ENCODE measurements at regions not wholly inside any gene's neighbourhood (a gene's known extent, or its start where the extent isn't known, plus 50 kb on each side); places are given as distances from the start of the nearest gene placed in this dataset.

GRCh38 chr2:196399722-196400691, 228.6 kb upstream of the STK17B start:
- DNase-seq = no peak

- no peak for DNase-seq
Observed at GRCh38 chr2:196403471-196403870, 232.1 kb upstream of the STK17B start.

GRCh38 chr2:196404276-196404675, 232.9 kb upstream of the STK17B start:
- DNase-seq = no peak

DNA sequence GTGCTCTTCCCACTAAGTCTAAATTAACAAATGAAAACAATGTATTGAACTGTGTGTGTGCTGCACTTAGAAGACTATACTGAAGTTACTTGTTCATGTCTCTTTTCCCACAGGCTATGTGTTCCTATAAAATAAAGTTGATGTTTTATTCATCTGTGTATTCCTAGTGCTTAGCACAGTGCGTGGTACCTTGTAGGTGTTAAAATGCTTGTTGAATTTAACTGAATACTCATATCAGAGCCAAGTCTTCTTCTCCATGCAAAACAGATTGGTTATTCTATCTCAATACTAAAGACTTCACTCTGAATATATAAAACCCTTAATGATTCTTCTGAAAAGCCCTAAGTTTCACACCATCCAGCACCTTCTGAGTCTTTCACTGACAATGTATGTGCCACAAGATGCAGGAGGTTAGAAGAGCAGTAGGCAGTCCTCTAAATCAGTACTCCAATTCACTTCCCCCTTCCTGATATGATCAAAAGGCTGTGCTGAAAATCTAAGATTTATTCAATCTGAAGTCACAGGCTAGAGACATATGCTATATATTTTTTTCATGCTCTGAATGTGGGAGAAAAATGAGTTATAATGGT, 231.7 kb upstream of the CCDC150 start:
- no peak for DNase-seq

DNA sequence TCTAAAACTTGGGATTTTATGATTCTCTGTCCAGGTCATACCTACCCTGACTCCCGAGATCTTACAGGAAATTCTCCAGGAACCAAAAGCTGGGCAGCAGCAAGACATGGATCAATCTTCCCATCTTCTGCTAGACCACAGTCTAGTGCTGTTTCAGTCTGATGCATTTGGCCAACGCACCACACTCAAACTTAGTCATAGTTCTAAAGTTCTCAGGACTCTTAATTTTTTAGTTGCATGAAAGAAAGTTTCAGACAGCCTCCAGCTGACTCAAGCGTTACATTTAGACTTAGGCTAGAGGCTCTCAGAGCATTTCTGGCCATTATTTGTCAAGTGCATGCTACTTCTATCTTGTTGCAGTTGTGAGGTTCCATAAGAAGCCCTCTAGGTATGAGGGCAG, 230.1 kb upstream of the CCDC150 start:
- DNase-seq = no peak

GRCh38 chr2:196410008-196410407, 229.5 kb upstream of the CCDC150 start:
- no peak for DNase-seq

DNA sequence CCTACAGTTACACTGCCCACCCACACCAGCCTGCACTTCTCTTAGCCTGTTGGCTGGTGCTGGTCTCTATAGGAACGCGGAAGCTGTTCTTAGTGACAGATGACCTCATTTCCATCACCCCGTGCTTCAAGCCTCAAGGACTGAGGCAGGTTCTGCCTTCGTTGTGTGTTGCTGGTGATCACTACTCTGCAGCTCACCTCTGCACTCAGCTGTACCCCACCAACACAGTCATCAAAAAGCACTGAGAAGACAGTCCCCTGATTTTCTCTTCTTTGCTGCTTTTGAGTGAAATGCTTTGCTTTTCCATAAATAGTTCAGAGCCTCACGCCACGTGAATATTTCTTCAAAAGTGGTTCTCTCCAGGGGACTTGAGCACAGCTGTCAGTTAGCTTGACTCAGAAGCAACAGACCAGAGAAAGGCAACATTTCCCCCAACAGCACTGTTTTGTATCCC, 225.7 kb upstream of the CCDC150 start:
- no peak for DNase-seq

- DNase-seq = no peak
Observed at GRCh38 chr2:196415384-196415783, 224.1 kb upstream of the CCDC150 start.

- DNase-seq = no peak
Observed at GRCh38 chr2:196420143-196420542, 219.4 kb upstream of the CCDC150 start.

- no peak for DNase-seq
Observed at GRCh38 chr2:196421880-196422279, 217.6 kb upstream of the CCDC150 start.

DNA sequence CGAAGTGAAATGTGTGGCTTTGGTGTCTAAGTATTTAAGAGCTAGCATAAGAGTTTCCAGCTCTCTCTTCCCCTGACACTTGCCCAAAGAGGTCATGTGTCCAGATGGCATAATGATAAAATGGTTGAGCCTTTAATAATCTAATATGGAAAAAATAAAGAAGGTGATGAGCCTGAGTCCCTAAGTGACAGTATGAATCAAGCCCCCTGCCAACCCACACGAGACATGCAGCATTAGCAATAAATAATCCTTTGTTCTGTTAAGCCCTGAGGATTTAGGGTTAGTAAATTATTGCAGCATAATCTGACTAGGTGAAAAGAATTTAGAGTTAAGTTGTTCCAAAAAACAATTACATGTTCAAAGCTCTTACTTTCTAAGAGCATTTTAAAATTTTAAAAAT, 217.2 kb upstream of the CCDC150 start:
- no peak for DNase-seq

DNA sequence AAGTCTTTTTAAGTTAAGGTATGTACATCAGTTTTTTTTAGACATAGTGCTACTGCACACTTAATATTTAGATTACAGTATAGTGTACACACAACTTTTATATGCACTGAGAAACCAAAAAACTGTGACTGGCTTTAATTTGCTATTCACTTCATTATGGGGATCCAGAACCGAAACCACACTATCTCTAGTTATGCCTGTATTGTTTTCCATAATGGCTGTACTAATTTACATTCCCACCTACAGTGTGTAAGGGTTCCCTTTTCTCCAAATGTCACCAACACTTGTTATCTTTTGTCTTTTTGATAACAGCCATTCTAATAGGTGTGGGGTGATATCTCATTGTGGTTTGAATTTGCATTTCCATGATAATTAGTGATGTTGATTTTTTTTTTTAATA, 213.4 kb upstream of the CCDC150 start:
- no peak for DNase-seq

GRCh38 chr2:196427986-196428634, 211.4 kb upstream of the CCDC150 start:
- no peak for DNase-seq

DNA sequence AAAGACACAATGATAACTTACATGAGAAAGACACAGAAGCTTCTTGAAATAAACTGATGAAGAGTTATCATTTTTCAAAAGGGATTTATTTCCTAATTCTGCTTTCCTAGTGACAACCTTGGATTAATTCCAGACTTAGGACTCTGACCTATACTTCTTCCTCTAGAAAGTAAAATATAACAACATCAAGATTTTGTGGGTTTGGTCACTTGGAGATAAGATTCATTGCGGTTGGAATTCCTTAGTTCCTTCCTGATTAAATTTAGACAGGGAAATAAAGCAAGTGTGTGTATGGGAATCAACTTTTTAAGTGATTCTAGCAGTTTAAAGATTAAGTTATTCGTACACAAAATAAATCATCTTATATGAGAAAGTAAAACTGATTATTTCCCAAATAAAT, 208.4 kb upstream of the CCDC150 start:
- no peak for DNase-seq

- DNase-seq = no peak
Observed at GRCh38 chr2:196431957-196432356, 207.6 kb upstream of the CCDC150 start.

DNA sequence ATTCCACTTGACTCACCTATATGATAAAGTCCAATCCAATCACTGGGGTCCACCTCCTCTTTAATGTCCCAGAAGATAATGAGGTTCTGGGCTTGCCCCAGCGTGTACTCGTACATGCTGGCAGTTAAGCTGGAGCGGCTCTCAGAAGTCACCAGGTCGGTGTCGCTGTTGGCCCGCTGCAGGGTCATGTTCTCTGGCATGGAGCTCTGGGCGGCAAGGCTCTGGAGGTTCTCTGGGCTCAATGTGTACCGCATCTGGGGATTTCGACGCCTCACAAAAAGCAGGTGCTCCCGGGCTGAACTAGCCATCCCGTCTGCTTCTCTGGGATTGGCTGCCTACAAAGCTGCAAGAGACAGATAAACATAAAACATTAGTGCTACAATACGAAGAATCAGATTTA, 206.4 kb upstream of the CCDC150 start:
- no peak for DNase-seq

- no peak for DNase-seq
Observed at GRCh38 chr2:196434217-196434616, 205.3 kb upstream of the CCDC150 start.

DNA sequence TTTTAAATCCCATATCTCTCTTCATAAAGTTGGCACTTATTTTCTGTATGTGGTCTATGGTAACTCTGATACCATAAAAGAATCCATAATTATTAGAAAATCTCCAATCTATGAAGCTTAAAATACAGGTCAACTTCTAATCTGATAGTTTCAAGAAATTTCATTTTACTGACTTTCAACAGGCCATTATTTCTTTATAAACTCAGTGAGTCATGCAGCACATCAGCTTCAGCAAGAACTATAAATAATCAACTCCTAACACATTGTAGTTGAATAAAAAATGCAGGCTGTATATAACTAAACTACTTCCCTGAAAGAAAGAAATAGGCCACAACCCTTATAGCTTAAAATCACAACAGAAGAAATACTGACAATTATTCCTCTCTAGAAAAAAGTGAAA, 204.3 kb upstream of the CCDC150 start:
- no peak for DNase-seq

DNA sequence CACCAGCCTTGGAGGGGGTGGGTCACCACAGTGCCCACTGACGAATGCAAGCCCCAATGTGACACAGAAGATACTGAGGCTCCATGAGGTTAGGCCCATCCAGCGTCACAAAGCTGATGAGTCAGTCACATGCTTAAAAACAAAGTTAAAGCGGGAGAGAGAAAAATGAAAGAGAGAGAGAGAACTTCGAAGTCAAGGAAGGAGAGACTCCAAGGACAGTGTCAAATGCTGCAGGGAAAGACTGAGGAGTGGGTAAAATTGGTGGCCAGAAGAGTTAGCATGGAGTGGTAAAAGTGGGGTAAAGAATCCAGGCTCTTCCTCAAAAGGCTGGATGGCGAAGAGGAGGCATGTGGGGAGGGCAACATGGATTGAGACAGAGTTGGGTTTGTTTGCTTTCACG, 201.9 kb upstream of the CCDC150 start:
- DNase-seq = no peak

- DNase-seq = no peak
Observed at GRCh38 chr2:196439760-196440159, 199.8 kb upstream of the CCDC150 start.

DNA sequence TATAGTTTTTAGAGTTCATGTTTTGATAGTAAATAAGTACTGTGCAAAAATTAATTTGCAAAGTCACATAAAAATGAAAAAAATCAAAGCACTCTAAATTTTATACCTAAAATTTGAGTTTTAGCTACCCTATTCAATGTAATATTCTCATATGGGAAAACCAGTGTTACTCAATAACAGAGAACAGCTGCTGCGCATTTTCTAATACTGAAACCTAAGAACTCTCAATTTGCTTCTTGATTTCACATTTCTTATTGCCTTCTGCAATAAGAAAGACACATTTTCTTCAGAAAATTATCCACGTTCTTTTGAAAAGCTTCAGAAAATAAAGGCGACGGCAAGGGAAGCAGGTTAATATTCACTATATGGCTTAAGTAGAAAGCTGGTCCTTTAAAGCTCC, 199.1 kb upstream of the CCDC150 start:
- no peak for DNase-seq

DNA sequence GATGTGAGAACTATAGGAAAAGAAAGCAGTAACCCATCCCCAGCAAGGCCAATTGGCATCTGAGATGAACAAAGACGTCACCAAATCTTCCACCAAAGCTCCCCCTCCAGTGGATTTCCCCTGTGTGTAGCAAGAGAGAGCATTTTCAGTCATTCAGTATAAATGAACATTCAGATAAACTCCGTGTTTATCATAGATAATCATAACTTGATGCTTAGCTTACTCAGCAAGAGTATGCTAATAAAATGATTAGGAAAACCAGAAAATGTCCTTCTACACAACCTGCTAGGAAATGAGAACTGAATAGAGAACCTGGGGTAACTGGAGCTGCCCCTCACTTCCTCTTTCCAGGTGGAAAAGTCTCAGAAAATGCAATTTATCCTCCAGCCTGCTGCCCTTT, 198.0 kb upstream of the CCDC150 start:
- DNase-seq = no peak

DNA sequence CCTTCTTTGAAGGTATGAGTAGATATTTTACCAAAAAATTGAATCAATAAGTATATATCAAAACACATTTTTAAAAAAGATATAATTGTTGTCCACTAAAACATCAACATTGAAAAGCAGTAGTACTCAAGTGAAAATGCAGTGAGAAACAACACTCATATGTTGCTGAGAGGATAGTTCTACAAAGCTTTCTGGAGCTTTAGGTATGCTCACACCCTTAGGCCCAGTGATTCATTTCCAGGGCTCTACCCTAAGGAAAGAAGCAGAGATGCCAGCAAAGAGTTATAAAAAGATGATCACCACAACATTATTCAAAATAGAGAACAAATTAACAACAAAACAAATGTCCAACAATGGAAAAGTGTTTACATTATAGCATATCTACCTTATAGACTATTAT, 197.3 kb upstream of the CCDC150 start:
- DNase-seq = no peak

DNA sequence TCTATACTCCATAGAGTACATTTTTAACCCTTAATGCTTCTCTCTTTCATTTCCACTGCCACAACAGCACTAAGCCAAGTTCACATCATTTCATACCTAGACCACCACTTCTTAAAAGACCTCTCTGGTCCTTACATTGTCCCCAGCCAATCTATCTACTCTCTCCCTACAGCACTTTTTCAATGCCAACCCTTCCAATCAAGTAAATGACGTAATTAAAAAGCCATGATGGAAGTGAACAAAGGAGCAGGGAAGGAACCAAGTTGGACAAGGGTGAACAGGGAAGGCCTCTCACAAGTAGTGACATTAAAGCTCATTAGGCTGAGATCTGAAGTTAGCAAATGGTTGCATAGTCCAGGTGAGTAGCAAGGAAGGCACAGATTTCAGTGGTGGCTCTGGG, 195.1 kb upstream of the CCDC150 start:
- no peak for DNase-seq

All from NCI-H526 (cell line).